ENCODE measurements at regions not wholly inside any gene's neighbourhood (a gene's known extent, or its start where the extent isn't known, plus 50 kb on each side); places are given as distances from the start of the nearest gene placed in this dataset.

DNA sequence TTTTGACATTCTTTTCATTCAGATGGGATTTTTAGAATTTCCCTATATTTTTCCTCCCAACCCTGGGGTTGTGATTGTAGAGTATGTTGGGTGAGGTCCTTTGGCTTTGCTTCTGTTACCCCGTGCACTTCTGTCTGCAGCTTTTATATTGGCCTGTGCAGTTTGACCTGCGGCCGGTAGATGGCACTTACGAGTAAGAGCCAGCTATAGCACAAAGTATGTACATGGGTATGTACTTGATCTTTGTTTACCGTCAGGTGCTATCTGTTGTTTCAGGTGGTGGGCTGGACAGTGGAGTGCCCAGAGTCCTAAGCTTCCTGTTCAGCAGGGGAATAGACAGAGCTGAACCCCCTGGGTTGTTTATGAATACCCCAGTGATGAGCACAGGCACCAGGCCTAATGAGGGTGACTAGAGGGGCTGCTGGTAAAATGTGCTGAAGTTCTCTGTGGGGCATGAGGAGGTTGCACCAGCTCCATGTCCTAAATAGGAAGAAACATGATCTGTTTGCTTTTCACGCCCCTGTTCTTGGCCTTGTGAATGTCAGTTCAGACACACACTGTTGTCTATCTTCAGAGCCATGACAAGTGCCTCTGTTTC is 58.9 kb upstream of the THUMPD2 start:
- TF ChIP-seq, protein P1, sequence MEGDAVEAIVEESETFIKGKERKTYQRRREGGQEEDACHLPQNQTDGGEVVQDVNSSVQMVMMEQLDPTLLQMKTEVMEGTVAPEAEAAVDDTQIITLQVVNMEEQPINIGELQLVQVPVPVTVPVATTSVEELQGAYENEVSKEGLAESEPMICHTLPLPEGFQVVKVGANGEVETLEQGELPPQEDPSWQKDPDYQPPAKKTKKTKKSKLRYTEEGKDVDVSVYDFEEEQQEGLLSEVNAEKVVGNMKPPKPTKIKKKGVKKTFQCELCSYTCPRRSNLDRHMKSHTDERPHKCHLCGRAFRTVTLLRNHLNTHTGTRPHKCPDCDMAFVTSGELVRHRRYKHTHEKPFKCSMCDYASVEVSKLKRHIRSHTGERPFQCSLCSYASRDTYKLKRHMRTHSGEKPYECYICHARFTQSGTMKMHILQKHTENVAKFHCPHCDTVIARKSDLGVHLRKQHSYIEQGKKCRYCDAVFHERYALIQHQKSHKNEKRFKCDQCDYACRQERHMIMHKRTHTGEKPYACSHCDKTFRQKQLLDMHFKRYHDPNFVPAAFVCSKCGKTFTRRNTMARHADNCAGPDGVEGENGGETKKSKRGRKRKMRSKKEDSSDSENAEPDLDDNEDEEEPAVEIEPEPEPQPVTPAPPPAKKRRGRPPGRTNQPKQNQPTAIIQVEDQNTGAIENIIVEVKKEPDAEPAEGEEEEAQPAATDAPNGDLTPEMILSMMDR (IDR thresholded peaks at IDR 0.05), result no peak
- no peak for TF ChIP-seq POLR2A (IDR thresholded peaks at IDR 0.05)
